Limb (tissue), 2 donors: ENCODE measurements at regions not wholly inside any gene's neighbourhood (a gene's known extent, or its start where the extent isn't known, plus 50 kb on each side); places are given as distances from the start of the nearest gene placed in this dataset.
"Not testable (repeated sequence)": the region's sequence is repeated elsewhere in the genome, so short reads cannot be mapped to it uniquely, and the experiment has no call there.

ENCODE experiments used
- DNase-seq, 2 donors: peaks; one replicate each; pipeline ENCODE4 v3.0.0-alpha.2; 2016; ENCODE audit errors: extremely low spot score in 2 of 2

- no peak for DNase-seq
These were observed 1213.4 kb downstream of the STIM2 start for GRCh38 chr4:28073860-28074555.

DNA sequence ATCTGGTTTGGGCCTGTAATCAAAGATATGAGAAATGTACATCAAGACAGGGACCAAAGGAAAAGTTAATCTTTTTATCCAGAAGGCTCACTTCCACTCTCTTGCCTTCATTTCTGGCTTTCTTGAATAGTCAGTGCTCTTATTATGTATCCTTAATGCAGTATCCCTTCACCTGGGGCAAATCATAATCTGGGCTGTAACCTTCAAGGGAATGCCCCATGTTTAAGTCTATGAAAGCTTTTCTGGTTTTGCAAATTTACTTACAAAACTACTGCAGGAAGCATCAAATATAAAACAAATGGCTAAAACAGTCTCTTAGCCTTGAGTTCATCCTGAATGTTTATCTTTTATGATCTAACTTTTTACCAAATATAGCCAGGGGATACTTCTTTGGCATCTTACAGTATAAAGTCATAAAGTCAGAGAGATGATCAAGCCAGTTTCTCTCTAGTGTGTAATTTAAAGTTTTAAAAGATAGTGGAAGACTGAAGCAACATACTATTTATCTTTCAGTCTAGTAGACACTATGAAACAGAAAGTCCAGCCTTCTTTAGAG lies 1214.8 kb downstream of the STIM2 start:
- DNase-seq, result no peak

DNA sequence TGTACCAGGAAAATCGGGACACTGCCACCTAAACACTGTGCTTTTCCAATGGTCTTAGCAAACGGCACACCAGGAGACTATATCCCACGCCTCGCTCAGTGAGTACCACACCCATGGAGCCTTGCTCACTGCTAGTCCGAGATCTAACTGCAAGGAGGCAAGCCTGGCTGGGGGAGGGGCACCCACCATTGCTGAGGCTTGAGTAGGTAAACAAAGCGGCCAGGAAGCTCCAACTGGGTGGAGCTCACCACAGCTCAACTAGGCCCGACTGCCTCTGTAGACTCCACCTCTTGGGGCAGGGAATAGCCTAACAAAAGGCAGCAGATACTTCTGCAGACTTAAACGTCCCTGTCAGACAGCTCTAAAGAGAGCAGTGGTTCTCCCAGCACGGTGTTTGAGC lies 1216.6 kb downstream of the STIM2 start:
- DNase-seq, result not testable (repeated sequence)

GRCh38 chr4:28082686-28083390 lies 1222.2 kb downstream of the STIM2 start:
- DNase-seq, result no peak

DNA sequence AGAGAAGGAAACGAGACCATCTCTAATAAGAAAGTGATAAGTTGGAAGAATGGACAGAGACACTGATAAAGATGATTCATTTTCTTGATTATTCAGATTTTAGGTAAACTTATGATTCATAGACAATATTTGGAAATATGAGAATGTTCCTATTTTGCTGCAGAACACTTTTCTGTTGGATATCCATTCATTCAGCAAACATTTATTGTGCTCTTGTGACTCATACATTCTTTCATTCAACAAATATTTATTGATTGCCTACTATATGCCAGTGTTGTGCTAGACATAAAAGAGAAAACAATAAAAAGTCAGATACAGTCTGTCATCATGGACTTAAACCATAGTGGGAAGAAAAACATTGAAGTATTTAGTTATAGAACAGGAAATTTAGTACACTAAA lies 1232.0 kb downstream of the STIM2 start:
- DNase-seq, result no peak

GRCh38 chr4:28093071-28093470 lies 1232.4 kb downstream of the STIM2 start:
- DNase-seq, result no peak

DNA sequence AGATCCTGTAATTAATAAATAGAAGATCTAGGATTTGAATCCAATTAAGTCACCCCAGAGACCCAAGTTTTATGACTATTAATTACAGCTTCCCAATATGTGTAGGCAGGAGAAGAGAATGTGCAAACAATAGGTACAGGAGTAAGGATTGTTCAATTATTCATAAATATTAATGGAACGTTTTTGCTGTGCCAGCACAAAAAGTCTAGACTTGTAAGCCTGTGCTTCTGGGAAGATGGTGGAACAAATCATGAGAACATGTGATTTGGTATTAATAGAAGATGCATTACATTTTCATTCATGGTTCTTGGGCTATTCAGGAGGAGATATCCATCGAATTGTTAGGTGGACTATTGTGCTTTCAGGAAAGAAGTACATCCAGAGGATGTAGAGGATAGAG lies 1240.9 kb downstream of the STIM2 start:
- no peak for DNase-seq

DNA sequence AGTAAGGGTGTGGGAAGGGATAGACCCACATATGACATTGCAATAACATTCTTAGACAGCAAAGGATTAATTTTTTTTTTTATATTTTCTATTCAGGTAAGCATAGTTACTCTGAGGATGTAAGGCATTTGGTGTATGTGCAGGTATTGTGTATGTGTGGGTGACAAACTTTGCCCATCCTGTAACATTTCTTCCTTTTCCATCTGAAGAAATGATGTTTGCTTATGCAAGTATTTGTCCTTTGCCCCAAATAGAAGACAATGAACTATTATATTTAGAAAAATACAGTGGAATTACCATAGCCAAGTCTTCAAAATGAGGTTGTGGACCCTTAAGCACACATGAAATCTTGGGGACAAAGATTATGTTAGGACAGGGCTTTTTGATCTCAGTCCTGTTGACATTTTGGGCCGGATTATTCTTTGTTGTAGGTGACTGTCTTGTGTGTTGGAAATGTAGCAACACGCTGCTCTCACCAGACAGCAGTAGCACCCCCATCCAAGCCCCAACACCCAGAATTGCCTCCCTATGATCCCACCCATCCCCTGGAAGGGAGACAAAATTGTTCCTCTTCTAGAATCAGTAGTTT lies 1244.7 kb downstream of the STIM2 start:
- no peak for DNase-seq

GRCh38 chr4:28106155-28106554 lies 1245.5 kb downstream of the STIM2 start:
- DNase-seq, result no peak

GRCh38 chr4:28109801-28110200 lies 1249.2 kb downstream of the STIM2 start:
- no peak for DNase-seq

DNA sequence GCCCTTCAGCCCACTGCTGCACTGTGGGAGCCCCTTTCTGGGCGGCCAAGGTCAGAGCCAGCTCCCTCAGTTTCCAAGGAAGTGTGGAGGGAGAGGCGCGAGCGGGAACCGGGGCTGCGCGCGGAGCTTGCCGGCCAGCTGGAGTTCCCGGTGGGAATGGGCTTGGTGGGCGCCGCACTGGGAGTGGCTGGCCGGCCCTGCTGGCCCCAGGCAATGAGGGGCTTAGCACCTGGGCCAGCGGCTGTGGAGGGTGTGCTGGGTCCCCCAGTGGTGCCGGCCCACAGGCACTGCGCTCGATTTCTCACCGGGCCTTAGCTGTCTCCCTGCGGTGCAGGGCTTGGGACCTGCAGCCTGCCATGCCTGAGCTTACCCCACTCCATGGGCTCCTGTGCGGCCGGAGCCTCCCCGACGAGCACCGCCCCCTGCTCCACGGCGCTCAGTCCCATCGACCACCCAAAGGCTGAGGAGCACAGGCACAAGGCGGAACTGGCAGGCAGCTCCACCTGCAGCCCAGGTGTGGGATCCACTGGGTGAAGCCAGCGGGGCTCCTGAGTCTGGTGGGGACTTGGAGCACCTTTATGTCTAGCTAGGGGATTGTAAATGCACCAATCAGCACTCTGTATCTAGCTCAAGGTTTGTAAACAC lies 1252.2 kb downstream of the STIM2 start:
- DNase-seq, result not testable (repeated sequence)

DNA sequence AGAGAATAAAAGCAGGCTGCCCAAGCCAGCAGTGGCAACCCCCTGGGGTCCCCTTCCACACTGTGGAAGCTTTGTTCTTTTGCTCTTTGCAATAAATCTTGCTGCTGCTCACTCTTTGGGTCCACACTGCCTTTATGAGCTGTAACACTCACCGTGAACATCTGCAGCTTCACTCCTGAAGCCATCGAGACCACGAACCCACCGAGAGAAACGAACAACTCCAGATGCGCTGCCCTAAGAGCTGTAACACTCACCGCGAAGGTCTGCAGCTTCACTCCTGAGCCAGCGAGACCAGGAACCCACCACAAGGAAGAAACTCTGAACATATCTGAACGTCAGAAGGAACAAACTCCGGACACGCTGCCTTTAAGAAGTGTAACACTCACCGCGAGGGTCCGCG lies 1252.9 kb downstream of the STIM2 start:
- not testable (repeated sequence) for DNase-seq

DNA sequence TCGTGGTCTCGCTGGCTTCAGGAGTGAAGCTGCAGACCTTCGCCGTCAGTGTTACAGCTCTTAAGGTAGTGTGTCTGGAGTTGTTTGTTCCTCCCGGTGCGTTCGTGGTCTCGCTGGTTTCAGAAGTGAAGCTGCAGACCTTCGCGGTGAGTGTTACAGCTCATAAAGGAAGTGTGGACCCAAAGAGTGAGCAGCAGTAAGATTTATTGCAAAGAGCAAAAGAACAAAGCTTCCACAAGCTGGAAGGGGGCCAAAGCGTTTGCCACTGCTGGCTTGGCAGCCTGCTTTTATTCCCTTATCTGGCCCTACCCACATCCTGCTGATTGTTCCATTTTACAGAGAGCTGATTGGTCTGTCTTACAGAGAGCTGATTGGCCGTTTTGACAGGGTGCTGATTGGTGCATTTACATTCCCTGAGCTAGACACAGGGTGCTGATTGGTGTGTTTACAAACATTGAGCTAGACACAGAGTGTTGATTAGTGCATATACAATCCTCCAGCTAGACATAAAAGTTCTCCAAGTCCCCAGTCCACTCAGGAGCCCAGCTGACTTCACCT lies 1256.0 kb downstream of the STIM2 start:
- not testable (repeated sequence) for DNase-seq

- no peak for DNase-seq
These were observed 1256.5 kb downstream of the STIM2 start for GRCh38 chr4:28117084-28117682.

GRCh38 chr4:28146191-28146590 lies 1285.5 kb downstream of the STIM2 start:
- no peak for DNase-seq

GRCh38 chr4:28148221-28148620 lies 1287.6 kb downstream of the STIM2 start:
- DNase-seq, result no peak

DNA sequence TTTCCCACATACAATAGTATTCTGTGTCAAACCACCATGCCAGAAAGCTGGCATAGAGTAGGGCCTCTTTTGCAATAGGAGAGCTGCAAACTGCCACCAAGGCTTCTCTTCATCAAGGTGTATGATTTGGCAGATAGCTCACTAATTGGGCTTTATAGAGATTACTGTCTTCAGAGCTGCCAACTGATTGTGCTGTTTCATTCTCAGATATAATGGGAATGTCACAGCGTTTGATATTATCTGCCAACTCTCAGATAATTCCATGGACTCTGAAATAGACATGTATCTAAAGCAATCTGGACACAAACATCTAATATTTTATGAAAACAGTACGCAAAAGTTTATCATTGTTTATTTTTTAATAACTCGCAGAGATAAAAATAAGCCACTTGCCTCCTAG lies 1289.1 kb downstream of the STIM2 start:
- DNase-seq, result no peak

DNA sequence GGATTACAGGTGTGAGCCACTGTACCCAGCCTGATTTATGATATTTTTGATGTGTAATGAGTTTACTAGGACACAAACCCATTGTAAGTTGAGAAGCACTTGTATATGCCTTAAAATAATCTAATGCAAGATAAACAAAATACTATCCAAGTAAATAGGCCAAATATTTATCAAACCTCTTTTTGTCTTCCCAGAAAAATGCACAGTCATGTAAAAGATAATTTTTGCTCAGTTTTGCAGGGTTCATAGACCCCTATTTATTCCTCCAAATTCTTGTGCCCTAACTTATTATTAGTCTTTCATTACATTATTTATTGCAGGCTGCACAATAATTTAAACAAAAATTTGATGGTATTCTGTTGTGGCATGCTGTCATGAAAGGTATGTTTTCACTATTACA lies 1290.7 kb downstream of the STIM2 start:
- no peak for DNase-seq

DNA sequence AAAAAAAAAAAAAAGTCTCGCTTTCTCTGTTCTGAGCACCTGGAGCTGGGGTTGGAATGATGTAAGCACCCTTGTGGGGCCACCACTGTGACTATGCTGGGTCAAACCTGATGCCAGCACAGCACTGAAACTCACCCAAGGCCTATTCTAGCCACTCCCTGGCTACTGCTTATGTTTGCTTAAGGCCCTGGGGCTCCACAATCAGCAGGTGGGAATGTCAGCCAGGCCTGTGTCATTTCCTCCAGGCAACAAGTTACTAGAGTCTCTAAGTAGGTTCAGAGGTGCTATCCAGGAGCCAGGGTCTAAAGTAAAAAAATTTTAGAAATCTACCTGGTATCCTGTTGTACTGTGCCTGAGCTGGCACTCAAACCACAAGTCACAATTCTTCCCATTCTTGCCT lies 1306.8 kb downstream of the STIM2 start:
- DNase-seq, result no peak

DNA sequence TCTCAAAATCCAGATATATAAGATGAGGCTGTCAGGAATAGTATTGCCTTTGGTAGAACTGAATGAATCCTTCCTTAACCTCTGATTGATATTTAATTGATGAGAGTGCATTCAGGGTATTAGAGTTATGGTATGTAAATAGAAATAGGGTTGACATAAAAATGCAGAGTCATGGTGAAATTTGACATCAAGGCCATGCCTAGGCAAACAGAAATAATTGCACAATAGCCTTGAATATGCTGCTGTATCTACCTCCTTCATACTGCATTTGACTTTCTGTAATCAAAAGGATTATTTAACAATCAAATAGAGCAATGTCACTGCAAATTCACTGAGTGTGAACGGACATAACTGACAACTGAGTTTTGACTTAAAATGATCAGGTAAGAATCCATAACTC lies 1316.3 kb downstream of the STIM2 start:
- no peak for DNase-seq

GRCh38 chr4:28177641-28178040 lies 1317.0 kb downstream of the STIM2 start:
- DNase-seq, result no peak
